GM19239 (cell line): ENCODE measurements at regions not wholly inside any gene's neighbourhood (a gene's known extent, or its start where the extent isn't known, plus 50 kb on each side); places are given as distances from the start of the nearest gene placed in this dataset.

Experiments used
- DNase-seq: peaks from one replicate; pipeline ENCODE4 v3.0.0; 2011; ENCODE audit warnings: low spot score; ENCODE audit not compliant: insufficient read length
- FAIRE-seq: peaks from 2 replicates; lab custom pipeline; 2011; peaks lifted over from hg19 to GRCh38; lab: Jason Lieb, UNC

DNA sequence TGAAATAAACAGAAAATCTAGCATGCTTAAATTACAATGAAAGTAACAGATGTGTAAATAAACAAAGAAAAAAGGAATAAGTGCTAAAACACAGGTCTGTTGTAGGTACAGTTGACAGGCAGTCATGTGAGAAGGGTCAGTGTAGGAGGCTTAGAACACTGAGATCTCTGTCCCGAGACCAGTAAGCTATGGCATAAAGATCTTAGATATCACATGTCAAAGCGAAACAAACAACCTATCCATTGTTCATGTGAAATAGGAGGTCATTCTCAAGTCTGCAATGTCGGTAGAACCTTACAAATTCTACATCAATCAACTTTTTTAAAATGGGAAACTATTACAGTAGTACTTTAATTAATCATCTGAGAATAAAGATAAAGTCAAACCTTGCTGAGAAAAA lies 428.9 kb upstream of the ADGRL2 start:
- no peak for FAIRE-seq
- DNase-seq: no peak

DNA sequence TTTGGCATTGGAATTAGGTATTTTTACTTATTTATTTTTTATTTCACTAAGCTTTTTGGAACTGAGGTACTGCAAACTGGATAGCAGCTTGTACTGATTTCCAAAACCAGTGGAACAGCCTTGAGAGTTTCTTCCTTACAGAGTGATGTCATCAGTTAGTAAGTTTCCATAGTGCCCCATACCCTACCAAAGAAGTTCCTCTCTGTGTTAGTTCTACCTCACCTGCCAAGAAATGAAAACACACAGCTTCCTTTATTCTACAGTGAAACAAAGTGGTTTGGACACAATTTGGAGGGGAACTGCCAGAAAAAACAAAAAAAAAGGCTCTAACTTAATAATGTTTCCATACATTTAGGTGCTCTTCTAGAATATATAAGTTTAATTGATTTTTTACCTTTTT lies 430.9 kb upstream of the ADGRL2 start:
- no peak for DNase-seq
- FAIRE-seq: no peak

DNA sequence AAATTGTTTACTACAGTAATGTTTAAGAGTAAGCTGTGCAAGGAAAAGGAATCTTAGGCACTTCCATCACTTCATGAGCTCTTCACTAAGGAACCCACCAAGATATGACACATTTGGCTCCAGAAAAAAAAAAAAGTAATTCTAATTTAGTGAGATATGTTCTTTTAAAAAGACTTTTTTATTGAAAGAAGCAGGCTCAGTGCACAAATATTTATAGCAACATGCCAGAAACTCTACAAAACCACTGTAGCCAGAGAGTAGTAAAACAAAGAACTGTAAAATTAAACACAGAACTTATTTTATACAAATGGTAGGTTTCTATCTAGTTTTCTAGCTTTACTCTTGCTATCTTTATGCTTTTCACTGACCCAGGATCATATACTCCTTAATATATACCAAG lies 434.6 kb upstream of the ADGRL2 start:
- no peak for FAIRE-seq

DNA sequence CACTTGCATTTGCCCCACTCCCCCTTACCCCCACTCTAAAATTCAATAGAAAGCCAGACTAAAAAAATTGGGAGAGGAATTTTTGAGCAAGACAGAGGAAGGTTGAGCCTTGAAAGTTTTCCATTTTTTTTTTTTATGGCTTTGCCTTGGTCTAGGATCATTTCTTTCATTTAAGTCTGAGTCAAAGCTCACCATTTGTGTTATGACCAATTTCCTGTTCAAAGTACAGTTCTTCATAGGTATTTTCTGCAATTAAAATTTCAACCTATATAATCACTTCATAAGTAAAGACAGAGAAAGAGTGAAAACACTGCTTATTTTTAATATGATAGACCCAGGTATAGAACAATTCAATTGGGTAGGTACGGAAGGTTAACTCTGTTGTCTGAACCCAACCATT lies 436.6 kb upstream of the ADGRL2 start:
- FAIRE-seq (no peak), DNase-seq (no peak)

More for the DNA sequence above, 434.6 kb upstream of the ADGRL2 start:
- DNase-seq: no peak

DNA sequence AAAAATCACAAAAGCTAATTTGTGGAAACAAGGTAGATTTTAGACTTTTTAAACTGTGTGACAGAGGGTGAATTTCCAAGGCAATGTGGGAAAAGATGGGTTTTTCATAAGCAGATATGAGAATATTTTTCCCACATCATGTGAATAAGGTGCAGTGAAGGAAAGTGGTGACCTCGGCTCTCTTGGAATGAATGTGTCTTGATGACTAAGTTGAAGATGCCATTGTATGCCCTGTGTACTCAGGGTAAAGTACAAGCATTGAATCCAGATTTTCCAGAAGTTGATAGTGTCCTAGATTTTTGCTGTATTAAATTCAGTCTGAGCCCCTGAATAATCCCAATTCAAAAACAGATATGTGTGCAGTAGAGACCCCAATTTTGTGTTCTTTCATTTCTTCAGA lies 442.6 kb upstream of the ADGRL2 start:
- FAIRE-seq: no peak
- no peak for DNase-seq

DNA sequence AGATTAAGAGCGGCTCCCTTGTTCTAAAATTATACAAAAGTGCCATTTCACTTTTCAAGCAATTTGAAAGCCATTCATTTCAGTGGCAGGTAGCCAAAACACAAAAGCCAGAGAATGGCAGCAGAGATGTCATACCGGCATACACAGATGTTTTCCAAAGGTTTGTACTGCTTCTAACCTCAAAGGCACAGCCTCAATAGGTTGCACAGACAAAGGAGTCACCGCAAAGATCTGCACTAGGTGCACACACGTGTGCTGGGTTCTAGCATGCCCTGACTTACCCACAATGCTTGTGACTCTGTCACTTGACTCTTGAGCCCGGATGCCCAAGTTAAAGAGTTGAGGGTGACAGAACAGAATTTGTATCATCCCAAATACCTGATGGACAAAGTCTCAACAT lies 448.9 kb upstream of the ADGRL2 start:
- FAIRE-seq (no peak), DNase-seq (no peak)

DNA sequence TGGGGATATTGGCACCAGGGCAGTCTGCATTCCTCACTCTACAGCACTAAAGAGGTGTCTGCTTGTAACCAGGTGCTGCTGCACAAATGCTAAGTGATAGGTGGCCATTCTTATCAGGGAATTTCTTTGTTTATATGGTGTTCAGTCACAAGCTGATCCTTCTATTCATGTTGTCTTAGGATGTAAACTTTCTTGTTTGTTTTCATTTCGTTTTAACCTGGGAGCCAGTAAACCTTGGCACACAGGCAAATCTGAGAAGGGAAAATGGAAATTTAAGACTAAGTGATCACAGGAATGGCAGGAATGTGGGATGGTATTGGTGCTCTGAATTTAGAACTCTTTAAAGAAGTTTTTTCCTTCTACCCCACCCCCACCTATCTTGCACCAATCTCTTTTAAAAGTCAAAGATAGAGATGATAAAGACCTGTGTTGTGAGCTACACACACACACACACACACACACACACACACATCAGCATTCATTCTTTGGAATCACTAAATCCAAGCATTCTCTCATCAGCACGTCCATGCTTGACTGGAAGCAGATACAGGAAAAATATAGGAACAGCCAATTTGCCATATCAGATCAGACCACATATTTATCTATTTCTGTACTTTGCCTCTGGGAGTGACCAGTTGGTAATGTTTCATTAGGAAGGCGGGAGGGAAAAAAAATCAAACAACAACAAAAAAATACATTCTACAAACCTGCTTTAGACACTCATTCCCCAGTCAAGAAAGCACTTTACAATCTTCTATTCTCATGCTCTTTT lies 451.4 kb upstream of the ADGRL2 start:
- FAIRE-seq: no peak
- no peak for DNase-seq

DNA sequence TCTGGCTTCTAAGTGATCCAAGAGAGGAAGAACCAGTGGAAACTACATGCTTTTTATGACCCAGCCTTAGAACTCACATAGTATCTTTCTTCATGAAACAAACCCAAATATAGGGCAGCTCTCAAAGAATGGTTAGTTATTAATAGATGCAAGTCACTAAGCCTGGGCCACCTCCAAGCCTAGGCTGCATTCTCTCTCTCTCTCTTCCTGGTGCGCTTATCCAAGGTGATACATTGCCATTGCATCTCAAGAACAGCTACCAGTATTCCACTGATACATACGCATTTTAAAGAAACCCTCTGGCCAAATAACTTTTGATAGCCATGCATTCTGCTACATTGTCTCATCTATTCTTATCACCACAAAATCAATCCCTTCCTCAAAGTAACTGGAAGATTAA lies 455.6 kb upstream of the ADGRL2 start:
- no peak for FAIRE-seq
- DNase-seq: no peak

DNA sequence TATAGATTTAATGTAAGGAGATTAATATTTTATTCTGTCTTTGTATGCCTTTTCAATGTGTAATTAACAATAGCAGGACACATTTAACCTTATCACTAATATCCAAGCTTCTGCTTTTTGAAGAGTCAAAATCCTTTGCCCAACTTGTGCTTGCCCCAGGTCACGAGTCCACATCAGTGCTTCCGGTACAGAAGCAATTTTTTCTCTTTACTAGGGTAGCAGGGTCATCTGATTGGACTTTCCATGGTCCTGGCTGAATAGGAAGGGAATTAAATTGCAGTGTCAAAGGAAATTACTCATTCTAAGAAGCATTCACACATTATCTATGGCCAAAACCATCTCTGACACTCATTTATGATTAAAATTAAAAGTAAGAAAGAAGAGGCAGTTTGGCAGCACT lies 460.5 kb upstream of the ADGRL2 start:
- FAIRE-seq: no peak

DNA sequence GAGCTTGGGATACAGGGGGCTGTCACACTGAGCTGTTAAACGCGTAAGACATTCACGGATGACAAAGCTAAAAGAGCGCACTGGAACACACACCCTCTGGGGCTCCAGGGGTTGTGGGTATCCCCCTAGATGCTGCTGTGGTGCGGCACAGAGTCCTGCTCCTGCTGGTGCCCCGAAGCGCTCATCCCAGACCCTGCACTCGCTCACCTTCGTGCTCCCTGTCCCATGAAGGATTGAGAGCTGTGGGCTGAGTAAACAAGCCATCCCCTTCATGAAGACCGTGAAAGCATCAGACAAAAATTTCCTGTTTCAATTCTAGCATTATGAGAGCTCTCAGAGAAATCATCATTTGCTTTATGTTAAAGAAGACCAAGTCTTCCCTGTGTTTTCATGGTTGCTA lies 463.5 kb upstream of the ADGRL2 start:
- no peak for DNase-seq
- FAIRE-seq: no peak

More for the DNA sequence above, 460.5 kb upstream of the ADGRL2 start:
- no peak for DNase-seq

DNA sequence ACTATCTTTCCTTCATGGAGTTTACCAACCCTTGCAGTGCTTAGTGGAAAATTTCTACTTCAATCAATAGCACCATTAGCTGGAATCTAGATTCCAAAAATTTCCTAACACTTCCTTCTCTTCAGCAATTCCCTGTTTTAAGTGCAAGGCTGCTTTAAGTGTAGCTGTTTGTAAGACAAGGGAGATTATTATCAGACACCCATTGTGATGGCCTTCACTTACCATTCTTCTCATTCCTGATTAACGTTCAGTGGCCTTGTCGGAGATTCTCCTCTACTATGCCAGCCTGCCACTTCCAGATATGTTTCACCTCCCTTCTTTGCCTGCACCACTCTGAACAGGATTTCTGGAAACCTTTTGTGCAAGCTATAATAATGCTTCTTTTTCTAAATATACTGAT lies 464.9 kb upstream of the ADGRL2 start:
- DNase-seq (no peak), FAIRE-seq (no peak)

DNA sequence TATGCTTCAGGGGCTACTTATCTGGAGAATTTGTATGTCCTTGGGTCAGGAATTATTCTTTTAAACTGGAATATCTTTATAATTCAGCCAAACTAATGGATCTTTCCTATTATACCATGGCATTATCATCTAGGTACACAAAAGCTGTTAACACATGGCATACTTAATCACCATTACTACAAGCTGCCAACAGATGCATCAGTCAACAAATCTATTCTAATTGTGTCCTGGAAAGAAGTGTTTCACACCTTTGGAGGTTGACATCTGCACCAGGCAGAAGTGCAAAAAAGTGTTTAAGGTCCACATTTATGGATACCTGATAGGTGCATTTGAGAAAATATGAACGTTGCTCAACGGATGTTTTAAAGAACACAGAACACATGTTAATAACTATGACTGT lies 470.2 kb upstream of the ADGRL2 start:
- DNase-seq (no peak), FAIRE-seq (no peak)

DNA sequence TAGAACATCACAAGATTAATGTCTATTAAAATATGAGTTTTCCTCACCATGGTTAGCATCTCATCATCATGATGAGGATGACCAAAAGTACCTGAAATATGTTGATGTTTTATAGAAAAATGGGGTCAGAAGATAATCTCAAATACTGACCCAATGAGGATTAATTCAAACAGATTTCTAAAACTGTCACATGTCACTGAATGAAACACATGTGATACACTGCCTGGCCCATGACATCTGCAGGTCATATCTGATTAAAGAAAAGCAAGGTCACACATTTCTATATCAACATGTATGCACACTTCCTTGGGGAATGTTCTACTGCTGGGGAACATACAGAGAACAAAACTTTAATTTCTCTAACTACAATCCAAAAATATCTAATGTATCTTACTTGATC lies 470.6 kb upstream of the ADGRL2 start:
- DNase-seq (no peak), FAIRE-seq (no peak)

DNA sequence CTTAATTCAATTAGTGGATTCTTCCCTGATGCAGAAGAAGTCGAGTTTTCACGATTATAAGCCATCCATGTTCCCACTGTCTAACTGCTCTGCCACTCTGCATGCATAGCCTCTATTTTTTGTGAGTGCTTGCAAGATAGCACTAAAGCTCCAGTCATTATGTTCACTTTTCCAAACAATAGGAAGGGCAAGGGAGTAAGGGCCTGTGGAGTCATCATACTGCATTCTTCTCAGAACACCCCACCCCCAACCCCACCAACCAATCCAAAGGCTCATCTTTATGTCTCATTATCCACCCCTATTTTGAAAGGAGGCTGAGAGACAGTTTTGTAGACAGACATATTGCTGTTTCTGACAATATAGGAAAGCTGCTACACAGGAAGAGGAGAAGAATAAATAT lies 471.7 kb upstream of the ADGRL2 start:
- FAIRE-seq: no peak
- no peak for DNase-seq

DNA sequence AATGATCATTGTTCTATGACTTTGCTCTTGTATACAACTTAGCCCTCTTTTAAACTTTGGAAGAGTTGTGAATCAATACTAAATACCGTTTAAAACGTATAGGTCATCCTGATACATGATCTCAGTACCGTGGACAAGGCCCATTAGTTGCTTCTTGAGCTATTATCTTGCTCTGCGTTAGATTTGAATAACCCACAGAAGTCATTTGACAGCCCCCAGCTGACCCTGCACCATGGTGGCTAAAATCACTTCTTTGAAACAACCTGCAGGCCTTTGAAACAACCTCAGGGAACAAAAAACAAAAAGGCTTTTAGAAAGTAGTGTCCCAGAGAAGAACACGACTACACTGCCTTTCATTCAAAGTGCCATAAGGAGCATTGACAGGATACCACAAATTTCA lies 473.0 kb upstream of the ADGRL2 start:
- DNase-seq: no peak
- no peak for FAIRE-seq

DNA sequence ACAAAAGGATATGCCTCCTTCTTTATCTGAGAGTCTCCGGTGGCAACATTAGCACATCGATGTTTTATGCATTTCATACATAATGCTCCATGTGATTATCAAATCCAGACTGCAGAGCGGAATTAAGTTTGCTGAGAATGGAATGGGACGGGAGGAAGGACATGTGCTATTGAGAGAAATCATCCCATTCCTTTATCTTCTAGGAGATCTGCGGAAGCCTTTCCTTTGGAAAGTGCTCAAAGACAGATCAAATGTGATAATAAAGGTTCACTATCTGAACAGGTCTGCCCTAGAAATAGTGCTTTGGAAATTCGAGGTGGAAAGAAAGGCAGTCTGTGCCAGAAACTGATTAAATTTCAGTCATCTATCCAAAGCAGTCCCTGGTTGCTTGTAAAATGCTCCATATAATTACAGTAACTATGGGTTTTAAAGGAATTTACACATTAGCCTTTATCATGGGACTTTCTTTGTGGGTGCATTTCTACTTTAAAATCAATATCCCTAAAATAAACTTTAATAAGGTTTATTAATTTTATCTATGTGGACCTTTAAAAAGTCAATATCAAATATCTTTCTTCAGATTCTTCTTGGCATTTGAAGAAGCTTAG lies 473.5 kb upstream of the ADGRL2 start:
- no peak for DNase-seq
- no peak for FAIRE-seq

DNA sequence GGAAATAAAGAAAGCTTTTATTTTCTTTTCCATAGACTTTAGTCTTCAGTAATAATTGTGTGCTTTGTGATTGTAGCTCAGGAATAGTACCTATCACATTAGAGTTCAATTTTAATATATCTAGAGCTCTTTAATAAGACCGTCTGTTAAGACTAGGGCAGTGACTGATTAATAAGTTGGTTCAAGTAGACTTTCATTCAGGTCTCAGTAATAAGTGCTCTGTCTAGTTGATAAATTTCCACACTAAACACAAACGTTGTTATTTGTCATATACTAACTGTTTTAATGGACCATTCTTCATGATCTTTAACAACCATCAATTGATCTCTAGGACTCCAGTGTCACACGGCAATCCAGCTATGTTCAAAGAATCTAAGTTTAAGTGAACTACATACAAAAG lies 474.5 kb upstream of the ADGRL2 start:
- FAIRE-seq (no peak), DNase-seq (no peak)

DNA sequence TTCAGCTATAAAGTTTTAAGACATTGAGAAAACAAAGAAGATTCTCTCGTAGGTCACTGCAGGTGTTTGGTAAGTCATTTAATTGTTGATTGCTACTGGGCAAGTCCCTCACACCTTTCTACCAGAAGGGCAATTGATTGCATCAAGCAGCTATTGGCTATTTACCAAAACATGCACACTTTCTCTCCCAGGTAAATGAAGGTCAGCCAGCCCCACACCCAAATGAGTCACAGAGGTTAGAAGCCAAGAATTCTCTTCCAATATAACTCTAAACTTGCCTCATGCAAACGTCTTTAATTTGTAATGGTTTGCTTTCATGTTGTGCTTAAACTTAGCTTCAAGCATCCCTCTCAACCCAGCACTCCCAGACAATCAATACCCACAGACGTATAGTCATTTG lies 475.3 kb upstream of the ADGRL2 start:
- FAIRE-seq: no peak
- no peak for DNase-seq

DNA sequence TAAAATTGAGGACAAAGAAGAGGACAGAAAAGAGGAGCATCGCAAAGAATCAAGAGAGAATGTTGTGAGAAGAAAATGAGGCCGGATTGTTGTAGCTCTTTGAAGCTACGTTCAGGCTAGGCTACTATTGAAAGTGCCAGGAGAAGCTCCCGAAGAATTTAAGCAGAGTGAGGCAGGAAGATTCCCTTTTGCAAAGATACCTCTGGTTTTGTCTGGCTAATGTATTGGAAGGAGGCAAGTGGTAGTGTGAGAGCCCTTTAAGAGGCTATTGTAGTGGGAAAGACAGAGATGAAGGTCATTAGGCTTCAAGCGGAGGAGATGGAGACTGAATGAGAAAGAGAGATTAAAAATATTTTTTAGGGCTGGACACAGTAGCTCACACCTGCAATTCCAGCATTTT lies 476.9 kb upstream of the ADGRL2 start:
- FAIRE-seq (no peak), DNase-seq (no peak)

DNA sequence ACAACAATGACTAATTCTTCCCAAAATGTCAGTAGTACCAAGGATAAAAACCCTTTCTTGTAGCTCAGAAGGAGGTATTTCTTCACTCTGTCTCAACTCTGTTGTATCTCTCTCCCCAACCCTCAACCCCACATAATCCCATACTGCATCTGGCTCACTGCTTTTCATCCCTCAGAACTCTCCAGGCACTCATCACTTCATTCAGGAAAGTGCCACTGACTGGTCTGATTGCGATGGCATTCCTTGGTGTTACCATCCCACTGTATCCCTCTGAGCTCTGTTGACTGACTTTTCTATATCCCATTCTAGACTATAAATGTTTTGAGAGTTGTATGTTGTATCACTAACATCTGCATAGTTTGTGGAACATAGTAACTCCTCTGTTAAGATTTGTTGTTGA lies 483.5 kb upstream of the ADGRL2 start:
- FAIRE-seq: no peak

DNA sequence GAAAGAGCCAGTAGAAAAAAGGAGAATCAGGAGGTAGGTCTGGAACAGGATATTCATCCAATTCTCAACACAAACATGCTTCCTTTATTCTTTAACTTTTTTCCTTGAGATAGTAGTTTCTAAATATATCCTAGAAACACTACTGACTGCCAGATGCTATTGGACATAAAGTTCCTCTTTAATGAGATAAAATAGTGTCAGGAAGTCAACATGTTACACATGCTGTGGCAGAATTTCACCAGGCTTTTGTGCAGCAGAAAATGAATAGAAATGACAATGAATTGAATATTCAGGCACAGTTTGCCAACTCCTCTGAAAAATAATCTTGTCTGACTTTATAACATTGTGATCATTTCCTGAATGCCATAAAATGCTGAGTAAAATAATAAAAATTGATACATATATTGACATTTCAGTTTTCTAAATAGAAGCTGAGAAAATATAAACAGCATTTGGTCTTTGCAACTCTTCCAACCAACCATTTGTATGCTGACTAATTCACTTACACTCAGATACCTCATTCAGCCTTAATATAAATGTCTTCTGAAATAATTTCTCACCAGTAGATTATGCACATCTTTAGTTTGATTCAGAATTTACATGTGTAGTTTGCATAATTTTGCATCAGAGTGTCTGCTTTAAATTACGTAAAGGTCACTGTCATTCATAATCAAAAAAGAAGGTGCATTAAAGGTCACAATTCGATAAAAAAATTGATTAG lies 486.1 kb upstream of the ADGRL2 start:
- DNase-seq: no peak
- no peak for FAIRE-seq

More for the DNA sequence above, 483.5 kb upstream of the ADGRL2 start:
- no peak for DNase-seq

DNA sequence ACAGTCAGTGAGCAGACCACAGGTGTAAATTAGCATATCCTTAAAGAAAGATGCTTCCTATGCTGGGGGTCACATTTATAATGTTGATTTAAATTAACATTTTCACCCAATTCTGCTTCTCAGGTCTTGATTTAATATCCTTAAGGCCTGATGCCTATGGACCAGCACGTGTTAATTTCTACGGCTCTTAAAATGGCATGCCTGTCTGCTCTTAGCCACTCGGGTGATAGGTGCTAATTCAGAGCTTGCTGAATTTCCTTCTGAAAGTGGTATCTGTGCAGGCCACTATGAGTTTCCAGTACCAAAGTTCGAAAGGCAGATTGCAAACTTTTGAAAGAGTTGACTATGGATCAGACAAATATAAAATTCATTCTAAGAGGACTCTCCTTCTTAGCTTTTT lies 487.4 kb upstream of the ADGRL2 start:
- no peak for DNase-seq
- no peak for FAIRE-seq
